Right renal cortex interstitium (tissue), 3 donors: ENCODE measurements at regions not wholly inside any gene's neighbourhood (a gene's known extent, or its start where the extent isn't known, plus 50 kb on each side); places are given as distances from the start of the nearest gene placed in this dataset.

ENCODE experiments used
- DNase-seq, 3 donors: peaks; one replicate each; pipeline ENCODE4 v3.0.0-alpha.2; 2013; ENCODE audit warnings: low read depth in 3 of 3, low spot score in 2 of 3

GRCh38 chr4:27248829-27249228 is 388.2 kb downstream of the STIM2 start:
- no peak for DNase-seq

DNA sequence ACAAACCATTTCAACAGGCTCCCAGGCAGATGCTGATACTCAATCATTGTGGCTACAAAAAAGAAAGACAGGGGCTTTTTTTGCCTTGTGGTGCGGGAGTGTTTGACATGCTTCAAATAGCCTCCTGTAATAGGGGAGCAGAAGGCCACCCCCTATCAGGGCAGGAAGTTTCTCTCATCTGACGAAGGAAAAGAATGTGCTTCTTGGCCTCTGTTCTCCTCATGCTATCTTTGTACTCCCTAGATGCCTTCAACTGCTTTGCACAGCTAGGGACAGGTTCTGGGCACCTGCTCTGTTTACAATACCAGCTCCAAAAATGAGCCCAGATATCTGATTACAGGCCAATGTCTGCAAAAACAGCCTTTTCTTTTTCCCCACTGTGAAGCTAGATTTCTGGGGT is 391.1 kb downstream of the STIM2 start:
- no peak for DNase-seq

- DNase-seq: no peak
Measured at GRCh38 chr4:27267339-27267969, 406.8 kb downstream of the STIM2 start.

- DNase-seq: no peak
Measured at GRCh38 chr4:27267970-27268355, 407.3 kb downstream of the STIM2 start.

GRCh38 chr4:27270435-27270834 is 409.8 kb downstream of the STIM2 start:
- DNase-seq: no peak

GRCh38 chr4:27271555-27271954 is 410.9 kb downstream of the STIM2 start:
- DNase-seq: no peak

- no peak for DNase-seq
Measured at GRCh38 chr4:27272217-27272616, 411.6 kb downstream of the STIM2 start.

- DNase-seq: no peak
Measured at GRCh38 chr4:27276307-27277073, 415.8 kb downstream of the STIM2 start.

- peak; percentile 16 to 46 (median 19) for DNase-seq
Measured at GRCh38 chr4:27278615-27279375, 418.2 kb downstream of the STIM2 start.

DNA sequence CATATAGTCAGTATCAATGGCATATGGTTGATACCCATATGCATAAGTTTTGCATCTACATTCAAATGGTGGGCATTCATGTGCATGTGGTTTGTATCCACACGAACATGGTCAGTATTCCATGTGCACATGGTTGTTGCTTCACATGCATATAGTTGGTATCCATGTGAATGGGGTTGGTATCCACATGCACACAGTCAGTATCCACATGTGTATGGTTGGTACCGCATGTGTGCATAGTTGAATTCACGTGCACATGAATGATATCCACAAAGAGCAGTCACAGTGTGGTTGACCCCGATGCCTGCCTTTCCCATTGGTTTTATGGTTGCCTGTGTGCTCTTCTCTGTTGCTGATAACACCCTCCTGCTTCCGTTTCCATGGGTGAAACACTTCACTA is 427.9 kb downstream of the STIM2 start:
- DNase-seq: no peak

- DNase-seq: no peak
Measured at GRCh38 chr4:27289704-27290103, 429.1 kb downstream of the STIM2 start.

GRCh38 chr4:27293831-27294230 is 433.2 kb downstream of the STIM2 start:
- DNase-seq: no peak

DNA sequence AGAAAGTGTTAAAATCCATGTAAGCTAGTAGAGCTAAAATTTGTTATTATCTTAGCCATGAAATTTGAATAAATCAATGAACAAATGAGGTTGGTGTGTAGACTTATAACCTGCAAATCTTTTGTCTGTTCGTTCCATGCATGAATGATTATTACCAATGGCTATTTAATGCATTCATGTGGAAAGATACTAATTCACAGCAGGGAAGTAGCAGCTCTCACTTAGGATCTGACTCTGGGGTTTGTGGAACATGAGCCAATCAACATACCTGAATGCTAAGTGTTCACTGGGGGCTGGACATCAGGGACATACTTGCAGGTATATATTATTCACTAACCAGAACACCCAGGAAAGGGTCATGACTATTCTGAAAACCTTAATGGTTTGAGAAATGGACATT is 444.1 kb downstream of the STIM2 start:
- DNase-seq: no peak

DNA sequence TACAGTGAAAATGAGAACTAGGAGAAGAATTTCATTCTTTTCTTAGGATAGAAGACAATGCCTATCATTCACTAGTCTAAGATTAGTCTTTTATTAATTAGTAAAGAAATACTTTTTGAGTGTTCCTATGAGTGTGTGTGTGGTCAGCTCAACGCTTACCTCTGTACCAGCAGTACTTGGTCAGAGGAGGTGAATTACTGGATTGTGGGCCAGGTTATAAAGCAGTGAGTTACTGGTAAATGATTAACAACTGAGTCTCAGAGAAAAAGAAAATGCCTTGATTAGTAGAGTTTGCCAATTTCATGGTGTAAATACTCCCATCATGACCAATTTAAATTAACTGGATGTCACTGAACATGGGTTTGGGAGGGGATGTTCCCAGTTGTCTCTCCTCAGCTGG is 444.6 kb downstream of the STIM2 start:
- no peak for DNase-seq

DNA sequence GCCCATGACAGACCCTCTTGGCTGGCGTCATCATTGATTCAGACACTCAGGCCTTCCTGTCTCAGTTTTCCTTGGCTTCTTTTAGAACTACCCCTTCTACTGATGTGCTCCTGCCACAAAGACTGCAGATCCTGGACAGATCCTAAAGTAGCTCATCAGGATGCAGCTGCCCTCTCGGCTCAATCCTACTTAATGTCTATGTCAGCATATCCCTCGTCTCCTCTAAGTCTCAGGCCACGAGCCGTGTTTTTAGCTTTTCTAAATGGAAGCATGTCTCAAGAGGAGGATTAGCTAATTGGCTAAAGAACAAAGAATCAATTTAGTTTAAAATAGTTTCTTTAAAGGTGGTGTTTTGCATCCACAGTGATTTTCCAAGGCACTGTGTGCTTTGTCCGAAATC is 447.7 kb downstream of the STIM2 start:
- DNase-seq: no peak

DNA sequence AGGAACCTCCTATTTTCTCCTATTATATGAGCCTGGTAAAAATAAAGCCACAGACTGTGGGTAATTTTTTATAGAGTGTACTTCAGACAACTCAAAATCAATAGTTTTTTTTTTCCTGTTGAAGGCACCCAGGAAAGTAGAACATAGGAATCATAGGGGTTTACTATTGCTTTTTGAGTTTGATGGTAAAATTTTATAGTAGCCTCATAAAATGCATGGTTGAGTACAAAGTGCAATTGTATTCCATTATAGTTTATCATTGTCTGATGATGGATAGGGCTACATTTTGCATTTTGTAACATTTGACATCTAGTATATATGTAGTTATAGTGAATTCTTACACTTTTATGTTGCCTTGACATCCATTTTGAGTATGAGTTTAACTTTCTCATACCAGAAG is 455.0 kb downstream of the STIM2 start:
- DNase-seq: no peak

- no peak for DNase-seq
Measured at GRCh38 chr4:27316176-27316575, 455.5 kb downstream of the STIM2 start.

GRCh38 chr4:27318740-27319139 is 458.1 kb downstream of the STIM2 start:
- DNase-seq: no peak

DNA sequence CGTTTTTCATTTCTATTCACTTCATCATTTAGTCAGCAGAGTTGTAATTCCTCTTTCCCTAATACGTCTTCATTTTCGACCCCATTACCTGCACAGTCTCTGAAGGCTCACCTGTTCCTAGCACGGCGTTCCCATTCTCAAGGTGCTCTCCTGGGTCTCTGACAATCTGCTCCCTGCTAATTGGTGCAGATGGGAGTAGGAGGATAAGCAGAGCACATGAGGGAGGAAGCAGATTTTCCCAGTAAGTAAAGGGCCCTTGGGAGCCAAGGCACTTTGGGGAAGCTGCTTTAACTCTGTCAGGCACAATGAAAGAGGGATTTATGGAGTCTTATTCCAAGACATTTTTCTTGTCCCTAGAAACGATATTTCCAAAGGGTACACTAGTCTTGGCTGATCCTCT is 466.4 kb downstream of the STIM2 start:
- no peak for DNase-seq

GRCh38 chr4:27327421-27328181 is 467.0 kb downstream of the STIM2 start:
- DNase-seq: no peak

- DNase-seq: no peak
Measured at GRCh38 chr4:27338530-27338929, 477.9 kb downstream of the STIM2 start.
